GM23248 (cell line): ENCODE measurements at regions not wholly inside any gene's neighbourhood (a gene's known extent, or its start where the extent isn't known, plus 50 kb on each side); places are given as distances from the start of the nearest gene placed in this dataset.

Experiments
- DNase-seq: peaks from one replicate; pipeline ENCODE4 v3.0.0-alpha.2; 2015
- H2AFZ ChIP-seq: fragments of 200-600 bp; sonication (generic); 2 replicates; pipeline ENCODE4 v1.6.1; 2016; ENCODE audit warnings: antibody characterized with exemption
- H3F3A ChIP-seq: fragments of 200-600 bp; sonication (generic); 2 replicates; pipeline ENCODE4 v1.6.1; 2016; ENCODE audit warnings: mild to moderate bottlenecking, antibody characterized with exemption, mixed run types; ENCODE audit not compliant: insufficient read depth
- H3K27ac ChIP-seq: fragments of 200-600 bp; sonication (generic); 2 replicates; pipeline ENCODE4 v1.5.1; 2016; ENCODE audit warnings: mild to moderate bottlenecking
- H3K27me3 ChIP-seq: fragments of 200-600 bp; sonication (generic); replicated peaks from 2 replicates; pipeline ENCODE4 v1.6.1; 2016; ENCODE audit warnings: mild to moderate bottlenecking; ENCODE audit not compliant: insufficient read depth
- H3K36me3 ChIP-seq: fragments of 200-600 bp; sonication (generic); 2 replicates; pipeline ENCODE4 v1.6.1; 2016; ENCODE audit warnings: low read depth, mild to moderate bottlenecking
- H3K4me1 ChIP-seq: fragments of 200-600 bp; sonication (generic); 2 replicates; pipeline ENCODE4 v1.6.1; 2016; ENCODE audit warnings: mild to moderate bottlenecking; ENCODE audit not compliant: insufficient read depth
- H3K4me2 ChIP-seq: fragments of 200-600 bp; sonication (generic); one replicate; pipeline ENCODE4 v1.6.1; 2016; ENCODE audit warnings: mild to moderate bottlenecking; ENCODE audit not compliant: unreplicated experiment
- H3K4me3 ChIP-seq: fragments of 200-600 bp; sonication (generic); 2 replicates; pipeline ENCODE4 v1.5.1; 2016; ENCODE audit warnings: mild to moderate bottlenecking
- H3K79me2 ChIP-seq: fragments of 200-600 bp; sonication (generic); 2 replicates; pipeline ENCODE4 v1.6.1; 2016; ENCODE audit warnings: mild to moderate bottlenecking; ENCODE audit not compliant: insufficient read depth
- H3K9ac ChIP-seq: fragments of 200-600 bp; sonication (generic); 2 replicates; pipeline ENCODE4 v1.6.1; 2016; ENCODE audit warnings: mild to moderate bottlenecking
- H3K9me2 ChIP-seq: fragments of 200-600 bp; sonication (generic); 2 replicates; pipeline ENCODE4 v1.6.1; 2016; ENCODE audit warnings: mixed run types, mild to moderate bottlenecking, moderate library complexity; ENCODE audit not compliant: insufficient read depth
- H3K9me3 ChIP-seq: fragments of 200-600 bp; sonication (generic); one replicate; pipeline ENCODE4 v1.6.1; 2017; ENCODE audit warnings: low read depth
- H4K20me1 ChIP-seq: fragments of 200-600 bp; sonication (generic); 2 replicates; pipeline ENCODE4 v1.6.0; 2016; ENCODE audit not compliant: insufficient read depth
- EZH2 ChIP-seq: fragments of 200-600 bp; sonication (generic); IDR thresholded peaks from 2 replicates; pipeline ENCODE4 v1.6.1; 2018; ENCODE audit warnings: antibody characterized with exemption, mild to moderate bottlenecking; ENCODE audit not compliant: insufficient read depth, poor library complexity, severe bottlenecking
- EZH2phosphoT487 ChIP-seq: fragments of 200-600 bp; sonication (generic); IDR thresholded peaks from 2 replicates; pipeline ENCODE4 v1.6.1; 2018; ENCODE audit warnings: antibody characterized with exemption, moderate library complexity, mild to moderate bottlenecking, low read depth; ENCODE audit not compliant: insufficient read depth
- WGBS, 2 experiments: methylation state at CpG; one replicate each; pipeline ENCODE4 v1.1.6; 2015 to 2017; ENCODE audit warnings: low lambda C conversion rate in 2 of 2, low coverage in 1 of 2; ENCODE audit errors: missing lambda C conversion rate in 2 of 2; 5-methylcytosine and 5-hydroxymethylcytosine counted together
- in situ Hi-C: fragments of 300-500 bp; cut with MboI; formaldehyde crosslinking; loops from 2 replicates; pipeline ENCODE4 v1.15.0; 2020

DNA sequence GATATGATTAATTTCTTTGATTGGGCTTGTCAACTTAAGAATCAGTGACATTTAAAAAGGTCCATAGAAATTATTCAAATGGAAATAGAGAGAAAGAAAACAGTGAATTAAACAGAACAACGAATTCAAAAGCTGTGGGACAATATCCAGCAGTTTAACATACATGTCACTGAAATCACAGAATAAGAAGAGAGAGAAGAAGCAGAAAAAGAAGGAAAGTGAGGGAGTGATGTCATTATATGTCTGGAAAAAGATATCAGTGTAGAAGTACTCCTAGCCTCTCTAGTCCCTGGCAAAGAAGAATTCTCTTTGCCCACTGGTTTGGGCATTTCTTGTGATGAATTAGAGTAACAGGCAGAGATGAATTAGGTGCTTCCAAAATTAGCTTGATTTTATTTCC lies 109.2 kb upstream of the ABCA1 start:
- Histone ChIP-seq H4K20me1 (no peaks in the 10 kb centered on the region), H3K9me2 (no peaks in the 10 kb centered on the region), H3K4me3 (no peak overlapping the region), H3K27me3 (no peaks in the 10 kb centered on the region), H3K27ac (no peak overlapping the region), H3K4me1 (no peaks in the 10 kb centered on the region), H3K36me3 (no peaks in the 10 kb centered on the region), H3K4me2 (no peak overlapping the region), H3K9ac (no peak overlapping the region), H3K9me3 (no peaks in the 10 kb centered on the region), H3F3A (no peaks in the 10 kb centered on the region), H2AFZ (no peak overlapping the region), H3K79me2 (no peaks in the 10 kb centered on the region)
- in situ Hi-C loops: no loop called here
- TF ChIP-seq EZH2 (no peak), EZH2phosphoT487 (no peak)
- DNase-seq: no peak
- 83 to 96% methylated on average over 1 of the region's 1 CpG for WGBS, 2 experiments

DNA sequence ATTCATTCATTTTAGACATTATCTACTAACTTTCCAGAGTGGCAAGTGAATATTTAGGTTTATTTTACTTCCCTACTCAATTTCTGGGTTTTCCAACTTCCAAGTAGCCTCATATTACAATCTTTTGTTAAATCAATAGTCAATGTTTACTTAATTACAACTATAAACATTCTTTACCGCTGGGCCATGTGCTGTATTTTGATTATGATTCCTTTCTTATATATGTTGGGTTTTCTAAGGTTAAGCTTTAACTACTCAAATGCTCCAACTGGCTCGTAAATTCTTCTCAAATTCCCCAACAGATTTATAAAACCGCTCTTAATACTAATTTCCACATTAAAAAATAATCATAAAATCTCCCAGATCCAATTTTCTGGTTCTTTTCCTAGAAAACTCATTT lies 110.1 kb upstream of the ABCA1 start:
- Histone ChIP-seq H4K20me1 (no peaks in the 10 kb centered on the region), H3K9me3 (no peaks in the 10 kb centered on the region), H2AFZ (no peak overlapping the region), H3K79me2 (no peaks in the 10 kb centered on the region), H3K9me2 (no peaks in the 10 kb centered on the region), H3K27ac (no peak overlapping the region), H3K4me2 (no peak overlapping the region), H3F3A (no peaks in the 10 kb centered on the region), H3K9ac (no peak overlapping the region), H3K4me1 (no peaks in the 10 kb centered on the region), H3K27me3 (no peaks in the 10 kb centered on the region), H3K4me3 (no peak overlapping the region), H3K36me3 (no peaks in the 10 kb centered on the region)
- 93 to 97% methylated on average over 3 of the region's 3 CpGs for WGBS, 2 experiments
- DNase-seq: no peak
- in situ Hi-C loops: no loop called here
- TF ChIP-seq EZH2phosphoT487: no peak

DNA sequence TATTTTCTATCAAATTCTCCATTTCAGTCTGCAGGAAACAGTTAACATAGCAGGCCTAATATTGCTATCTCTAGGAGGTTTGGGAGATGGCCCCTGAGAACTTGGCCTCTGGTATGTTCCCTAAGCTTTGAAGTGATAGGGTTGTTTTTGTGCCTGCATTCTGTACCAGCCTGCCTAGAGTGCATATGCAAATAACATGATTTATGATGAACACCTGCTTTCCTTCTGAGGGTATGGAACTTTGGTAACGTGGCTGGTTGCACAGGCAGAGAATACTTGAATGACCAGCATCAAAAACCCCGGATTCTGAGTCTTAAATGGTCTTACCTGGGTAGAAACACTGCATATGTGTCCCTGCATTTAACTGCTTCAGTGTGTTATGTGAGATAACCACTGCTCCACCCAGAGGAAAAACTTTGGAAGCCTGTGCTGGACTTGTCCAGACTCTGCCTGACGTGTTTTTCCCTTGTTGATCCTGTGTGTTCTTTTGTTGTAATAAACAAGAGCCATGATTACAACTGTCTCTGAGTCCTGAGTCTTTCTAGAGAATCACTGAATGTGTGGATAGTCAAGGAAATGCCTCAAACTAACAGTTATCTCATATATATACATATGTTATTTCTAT lies 111.3 kb upstream of the ABCA1 start:
- H3K4me3 ChIP-seq: no peak overlapping the region
- H3F3A ChIP-seq: no peaks in the 10 kb centered on the region
- H3K4me1 ChIP-seq: no peaks in the 10 kb centered on the region
- H3K27me3 ChIP-seq: no peaks in the 10 kb centered on the region
- H2AFZ ChIP-seq: no peak overlapping the region
- no peaks in the 10 kb centered on the region for H4K20me1 ChIP-seq
- no peaks in the 10 kb centered on the region for H3K36me3 ChIP-seq
- H3K9me2 ChIP-seq: no peaks in the 10 kb centered on the region
- in situ Hi-C loops: no loop called here
- H3K79me2 ChIP-seq: no peaks in the 10 kb centered on the region
- WGBS, 2 experiments: 79 to 86% methylated on average over 3 of the region's 3 CpGs
- no peak overlapping the region for H3K9ac ChIP-seq
- no peaks in the 10 kb centered on the region for H3K9me3 ChIP-seq
- H3K4me2 ChIP-seq: no peak overlapping the region
- TF ChIP-seq EZH2phosphoT487: no peak
- no peak for TF ChIP-seq EZH2
- no peak for DNase-seq
- H3K27ac ChIP-seq: no peak overlapping the region

DNA sequence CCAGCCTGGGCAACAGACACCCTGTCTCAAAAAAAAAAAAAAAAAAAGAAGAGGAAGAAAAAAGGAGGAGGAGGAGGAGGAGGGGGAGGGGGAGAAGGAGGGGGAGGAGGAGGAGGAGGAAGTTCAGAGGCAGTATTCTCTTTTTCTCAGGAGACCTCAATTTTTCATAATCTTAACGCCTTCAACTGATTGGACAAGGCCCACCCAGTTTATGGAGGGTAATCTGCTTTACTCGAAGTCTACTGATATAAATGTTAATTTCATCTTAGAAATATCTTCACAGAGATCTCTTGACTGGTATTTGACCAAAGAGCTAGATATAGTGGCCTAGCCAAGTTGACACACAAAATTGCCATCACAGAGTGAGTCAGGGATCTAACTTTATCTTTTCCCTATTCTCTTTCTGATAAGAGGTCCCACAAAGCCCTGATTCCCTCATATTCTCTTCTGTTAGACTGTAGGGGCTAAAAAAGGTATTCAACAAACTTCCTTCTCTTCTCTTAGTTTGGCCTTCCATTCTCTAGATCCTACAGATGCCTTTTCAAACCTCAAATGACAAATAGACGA lies 115.5 kb upstream of the ABCA1 start:
- TF ChIP-seq EZH2phosphoT487 (no peak), EZH2 (no peak)
- Histone ChIP-seq H2AFZ (no peak overlapping the region), H3K4me2 (no peak overlapping the region), H3K79me2 (no peaks in the 10 kb centered on the region), H3K9me3 (no peaks in the 10 kb centered on the region), H3K27ac (no peak overlapping the region), H3F3A (no peaks in the 10 kb centered on the region), H4K20me1 (no peaks in the 10 kb centered on the region), H3K27me3 (no peaks in the 10 kb centered on the region), H3K4me1 (no peaks in the 10 kb centered on the region), H3K9me2 (no peaks in the 10 kb centered on the region), H3K4me3 (no peak overlapping the region), H3K9ac (no peak overlapping the region), H3K36me3 (no peaks in the 10 kb centered on the region)
- in situ Hi-C loops: no loop called here
- 90 to 93% methylated on average over 3 of the region's 3 CpGs for WGBS, 2 experiments
- DNase-seq: no peak
